ENCODE measurements at regions not wholly inside any gene's neighbourhood (a gene's known extent, or its start where the extent isn't known, plus 50 kb on each side); places are given as distances from the start of the nearest gene placed in this dataset.
"Not testable (repeated sequence)": the region's sequence is repeated elsewhere in the genome, so short reads cannot be mapped to it uniquely, and the experiment has no call there.

- no peak for DNase-seq (ENCODE audit: low spot score)
Measured at GRCh38 chr16:52309446-52310416, 237.2 kb downstream of the TOX3 start.

- no peak for DNase-seq (ENCODE audit: low spot score)
Measured at GRCh38 chr16:52308051-52308450, 238.9 kb downstream of the TOX3 start.

- no peak for DNase-seq (ENCODE audit: low spot score)
Measured at GRCh38 chr16:52301026-52301425, 245.9 kb downstream of the TOX3 start.

GRCh38 chr16:52298769-52299168, 248.2 kb downstream of the TOX3 start:
- DNase-seq (ENCODE audit: low spot score) = no peak

GRCh38 chr16:52296706-52297315, 250.1 kb downstream of the TOX3 start:
- DNase-seq (ENCODE audit: low spot score) = not testable (repeated sequence)

GRCh38 chr16:52296076-52296475, 250.9 kb downstream of the TOX3 start:
- no peak for DNase-seq (ENCODE audit: low spot score)

- DNase-seq (ENCODE audit: low spot score) = no peak
Measured at GRCh38 chr16:52294660-52295059, 252.3 kb downstream of the TOX3 start.

GRCh38 chr16:52293204-52293603, 253.7 kb downstream of the TOX3 start:
- no peak for DNase-seq (ENCODE audit: low spot score)

GRCh38 chr16:52283584-52284375, 263.2 kb downstream of the TOX3 start:
- DNase-seq (ENCODE audit: low spot score) = no peak

- DNase-seq (ENCODE audit: low spot score) = no peak
Measured at GRCh38 chr16:52283018-52283417, 263.9 kb downstream of the TOX3 start.

- no peak for DNase-seq (ENCODE audit: low spot score)
Measured at GRCh38 chr16:52280086-52280485, 266.9 kb downstream of the TOX3 start.

- DNase-seq (ENCODE audit: low spot score) = no peak
Measured at GRCh38 chr16:52271088-52271750, 275.7 kb downstream of the TOX3 start.

- DNase-seq (ENCODE audit: low spot score) = no peak
Measured at GRCh38 chr16:52265446-52265861, 281.5 kb downstream of the TOX3 start.

GRCh38 chr16:52257534-52257933, 289.4 kb downstream of the TOX3 start:
- DNase-seq (ENCODE audit: low spot score) = no peak

GRCh38 chr16:52256310-52257078, 290.4 kb downstream of the TOX3 start:
- DNase-seq (ENCODE audit: low spot score) = no peak

- DNase-seq (ENCODE audit: low spot score) = no peak
Measured at GRCh38 chr16:52254746-52255145, 292.2 kb downstream of the TOX3 start.

- DNase-seq (ENCODE audit: low spot score) = no peak
Measured at GRCh38 chr16:52252680-52253079, 294.3 kb downstream of the TOX3 start.

GRCh38 chr16:52251495-52251894, 295.4 kb downstream of the TOX3 start:
- peak; percentile 60 for DNase-seq (ENCODE audit: low spot score)

- DNase-seq (ENCODE audit: low spot score) = no peak
Measured at GRCh38 chr16:52247737-52248136, 299.2 kb downstream of the TOX3 start.

GRCh38 chr16:52238710-52239109, 308.2 kb downstream of the TOX3 start:
- DNase-seq (ENCODE audit: low spot score) = no peak

- no peak for DNase-seq (ENCODE audit: low spot score)
Measured at GRCh38 chr16:52237823-52238222, 309.1 kb downstream of the TOX3 start.

Data from RKO (cell line).